Omental fat pad (tissue), 3 donors: ENCODE measurements at regions not wholly inside any gene's neighbourhood (a gene's known extent, or its start where the extent isn't known, plus 50 kb on each side); places are given as distances from the start of the nearest gene placed in this dataset.
"Not testable (repeated sequence)": the region's sequence is repeated elsewhere in the genome, so short reads cannot be mapped to it uniquely, and the experiment has no call there.

Experiments
- ATAC-seq: fragments of 150-250 bp; one replicate; pipeline ENCODE4 v1.9.1; 2016; ENCODE audit warnings: mild to moderate bottlenecking, moderate library complexity; ENCODE audit not compliant: low FRiP score
- DNase-seq: peaks from one replicate; pipeline ENCODE4 v3.0.0-alpha.2; 2019; ENCODE audit warnings: low spot score
- CTCF ChIP-seq, 3 donors: fragments of 450-650 bp; IDR thresholded peaks; one replicate each; pipeline ENCODE4 v1.5.1; 2016 to 2017; ENCODE audit warnings: antibody characterized with exemption in 3 of 3, mild to moderate bottlenecking in 3 of 3, moderate library complexity in 2 of 3

GRCh38 chr3:72655131-72655551 lies 193.1 kb downstream of the SHQ1 start:
- no peak for ATAC-seq
- no peak for DNase-seq
- TF ChIP-seq CTCF (IDR thresholded peaks at IDR 0.05) = no peak

GRCh38 chr3:72652395-72652794 lies 195.8 kb downstream of the SHQ1 start:
- ATAC-seq (no peak), DNase-seq (no peak)
- TF ChIP-seq CTCF (IDR thresholded peaks at IDR 0.05) = no peak

- TF ChIP-seq CTCF (IDR thresholded peaks at IDR 0.05) = no peak
- DNase-seq = no peak
- ATAC-seq = no peak
Observed at GRCh38 chr3:72651498-72651897, 196.7 kb downstream of the SHQ1 start.

GRCh38 chr3:72646263-72646662 lies 202.0 kb downstream of the SHQ1 start:
- DNase-seq (no peak), ATAC-seq (no peak)
- TF ChIP-seq CTCF (IDR thresholded peaks at IDR 0.05) = no peak

- DNase-seq, ATAC-seq: not testable (repeated sequence)
Observed at GRCh38 chr3:72643635-72644034, 204.6 kb downstream of the SHQ1 start.

GRCh38 chr3:72641684-72642083 lies 206.6 kb downstream of the SHQ1 start:
- DNase-seq = no peak
- no peak for TF ChIP-seq CTCF (IDR thresholded peaks at IDR 0.05)
- ATAC-seq = no peak

GRCh38 chr3:72641072-72641471 lies 207.2 kb downstream of the SHQ1 start:
- TF ChIP-seq CTCF (IDR thresholded peaks at IDR 0.05) = no peak
- ATAC-seq = no peak
- DNase-seq = no peak
